ENCODE measurements at regions not wholly inside any gene's neighbourhood (a gene's known extent, or its start where the extent isn't known, plus 50 kb on each side); places are given as distances from the start of the nearest gene placed in this dataset.
"Not testable (repeated sequence)": the region's sequence is repeated elsewhere in the genome, so short reads cannot be mapped to it uniquely, and the experiment has no call there.

GRCh38 chr7:81437160-81437559, 332.7 kb downstream of the HGF start:
- not testable (repeated sequence) for DNase-seq

GRCh38 chr7:81433692-81434331, 336.0 kb downstream of the HGF start:
- no peak for DNase-seq

DNA sequence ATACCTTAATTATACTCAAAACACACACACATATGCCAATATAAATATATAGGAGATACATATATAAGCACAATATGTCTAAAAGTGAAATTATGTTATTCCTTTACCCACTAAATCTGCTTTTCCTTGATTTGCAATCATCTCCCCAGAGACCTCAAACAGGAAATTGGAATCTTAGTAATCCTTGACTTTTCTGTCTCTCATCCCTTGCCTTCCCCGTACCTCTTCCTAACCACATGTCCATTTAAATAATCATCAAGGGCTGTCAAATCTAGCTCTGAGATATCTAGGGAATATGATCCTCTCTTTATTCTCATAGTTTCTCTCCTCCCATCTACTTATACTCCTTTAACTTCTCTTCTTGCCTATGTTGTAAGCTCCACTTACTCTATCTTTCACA, 336.6 kb downstream of the HGF start:
- no peak for DNase-seq

- no peak for DNase-seq
Measured at GRCh38 chr7:81430761-81431160, 339.1 kb downstream of the HGF start.

DNA sequence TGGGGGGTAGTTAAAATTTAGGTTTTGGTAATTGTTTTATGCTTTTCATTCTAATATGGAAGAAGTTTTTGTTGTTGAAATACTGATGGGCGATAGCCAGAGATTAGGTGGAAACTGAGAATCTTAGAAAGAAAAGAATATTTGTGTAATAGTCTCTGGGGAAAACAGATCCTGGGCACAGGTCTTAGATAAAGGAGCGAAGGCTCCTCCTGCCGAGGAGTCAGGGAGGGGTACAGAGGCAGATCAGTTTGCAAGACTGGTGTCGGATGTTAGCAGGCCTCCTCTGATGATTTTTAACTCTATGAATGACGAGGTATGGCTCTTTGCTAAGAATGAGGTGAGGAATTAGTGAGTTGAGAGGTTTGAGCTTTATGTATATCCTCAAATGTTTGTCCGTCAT, 339.7 kb downstream of the HGF start:
- no peak for DNase-seq

DNA sequence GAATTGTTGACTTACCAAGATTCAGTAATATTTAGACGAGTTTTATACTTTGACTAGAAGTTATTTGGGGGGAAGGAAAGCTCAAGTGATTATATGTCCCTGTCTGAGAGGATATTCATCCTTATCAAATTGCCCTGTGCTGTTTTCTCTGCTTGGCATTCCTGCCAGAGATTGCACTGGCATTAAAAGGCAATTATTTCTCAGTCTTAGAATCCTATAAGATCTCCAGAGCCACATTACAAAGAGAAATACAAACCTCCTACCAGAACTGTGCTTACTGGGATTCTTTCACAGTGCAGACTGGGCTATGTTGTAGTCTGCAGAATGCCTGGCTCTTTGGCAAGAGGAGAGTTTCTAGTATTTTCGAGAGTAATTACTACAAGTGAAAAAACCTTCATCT, 342.4 kb downstream of the HGF start:
- DNase-seq = no peak

DNA sequence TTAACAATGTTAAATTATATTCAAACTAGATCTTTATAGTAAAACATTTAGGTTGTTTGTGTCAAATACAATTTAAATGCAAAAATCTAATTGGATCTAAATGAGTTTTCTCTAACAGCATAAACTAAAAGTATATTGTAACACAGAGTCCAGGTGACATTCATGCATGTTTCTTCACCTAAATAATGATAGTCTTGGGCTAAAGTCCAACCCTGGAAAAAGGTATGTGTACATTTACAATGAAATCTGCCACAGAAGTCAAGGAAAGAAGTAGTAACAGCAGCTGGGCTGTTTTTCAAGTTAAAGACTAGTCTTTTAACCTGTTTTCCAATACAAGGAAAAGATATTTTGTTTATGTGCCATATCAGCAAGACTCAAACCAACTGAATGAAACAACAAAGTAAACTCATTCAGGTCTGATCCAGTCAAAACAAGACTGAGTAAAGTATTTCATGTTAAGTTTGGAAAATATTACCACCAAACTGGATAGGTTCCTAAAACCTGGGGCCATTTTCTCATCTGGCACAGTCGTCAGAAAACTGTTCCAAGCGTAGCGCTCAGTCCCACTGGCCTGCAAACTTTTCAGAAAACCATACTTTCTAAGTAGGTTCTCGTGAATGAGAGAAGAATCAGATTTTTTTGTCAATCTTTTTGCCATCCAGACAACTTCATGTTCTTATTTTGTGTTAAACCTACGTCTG, 349.2 kb downstream of the HGF start:
- DNase-seq = no peak

GRCh38 chr7:81419731-81420130, 350.1 kb downstream of the HGF start:
- no peak for DNase-seq

GRCh38 chr7:81416659-81417058, 353.2 kb downstream of the HGF start:
- no peak for DNase-seq

GRCh38 chr7:81415181-81415580, 354.7 kb downstream of the HGF start:
- no peak for DNase-seq

GRCh38 chr7:81414411-81414810, 355.4 kb downstream of the HGF start:
- DNase-seq = no peak

DNA sequence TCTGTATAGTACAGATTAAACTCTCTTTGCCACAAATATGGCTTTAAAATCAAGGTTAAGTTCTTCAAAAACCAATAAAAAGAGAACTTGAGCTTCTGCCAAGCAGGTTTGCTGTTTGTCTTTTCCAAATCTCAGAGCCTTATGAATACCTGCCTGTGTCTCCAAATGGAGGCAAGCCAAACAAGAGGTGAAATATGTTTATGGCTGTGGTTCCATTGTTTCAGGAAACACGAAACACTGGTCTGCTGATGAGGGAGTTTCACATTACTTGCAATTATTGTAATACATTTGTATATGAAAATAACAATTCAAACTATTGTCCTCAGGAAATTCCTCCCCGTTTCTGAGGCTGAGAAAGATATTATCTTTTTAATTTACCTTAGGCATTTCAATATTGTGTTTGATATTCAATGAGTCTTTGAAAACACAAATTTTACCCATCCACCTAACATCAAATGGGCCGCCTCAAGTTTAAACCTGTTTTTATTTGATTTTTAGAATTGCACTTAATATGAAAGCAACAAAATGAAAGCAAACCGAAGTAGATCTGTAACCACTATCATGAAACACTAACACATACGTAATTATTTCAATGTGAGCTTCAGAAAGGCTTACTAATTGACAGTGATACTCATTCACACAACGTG, 359.3 kb downstream of the HGF start:
- DNase-seq = no peak

DNA sequence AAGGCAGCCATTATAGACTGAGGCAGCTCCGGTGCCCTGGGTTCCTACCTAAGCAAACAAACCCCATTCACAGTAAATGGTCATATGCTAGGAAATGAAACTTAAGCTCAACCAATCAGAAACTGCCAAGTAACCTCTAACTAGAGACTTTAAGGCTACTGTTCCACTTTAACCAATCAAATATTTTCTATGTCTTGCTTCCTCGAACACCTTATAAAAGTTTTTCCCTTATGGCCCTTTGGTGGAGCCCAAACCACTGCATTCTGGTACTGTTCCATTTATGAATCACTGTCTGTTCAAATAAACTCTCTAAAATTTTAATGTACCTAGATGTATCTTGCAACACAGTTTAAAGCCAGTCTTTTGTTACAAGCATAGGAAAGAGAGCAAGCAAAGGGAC, 361.1 kb downstream of the HGF start:
- DNase-seq = no peak

DNA sequence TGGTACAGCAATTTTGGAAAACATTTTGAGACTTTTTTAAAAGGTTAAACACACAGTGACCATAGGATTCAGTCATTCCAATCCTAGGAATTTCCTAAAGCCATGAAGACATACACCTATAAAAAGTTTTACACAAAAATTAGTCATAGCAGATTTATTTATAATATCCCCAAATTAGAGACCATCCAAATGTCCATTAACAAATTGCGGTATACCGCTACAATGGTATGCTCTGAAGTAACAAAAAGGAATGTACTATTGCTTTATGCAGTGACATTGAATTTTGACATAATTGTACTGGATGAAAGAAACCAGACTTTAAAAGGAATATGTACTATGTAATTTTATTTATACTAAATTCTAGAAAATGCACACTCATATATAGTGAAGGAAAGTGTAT, 362.8 kb downstream of the HGF start:
- DNase-seq = no peak

- no peak for DNase-seq
Measured at GRCh38 chr7:81404669-81405068, 365.2 kb downstream of the HGF start.

GRCh38 chr7:81402227-81402626, 367.6 kb downstream of the HGF start:
- DNase-seq = no peak

DNA sequence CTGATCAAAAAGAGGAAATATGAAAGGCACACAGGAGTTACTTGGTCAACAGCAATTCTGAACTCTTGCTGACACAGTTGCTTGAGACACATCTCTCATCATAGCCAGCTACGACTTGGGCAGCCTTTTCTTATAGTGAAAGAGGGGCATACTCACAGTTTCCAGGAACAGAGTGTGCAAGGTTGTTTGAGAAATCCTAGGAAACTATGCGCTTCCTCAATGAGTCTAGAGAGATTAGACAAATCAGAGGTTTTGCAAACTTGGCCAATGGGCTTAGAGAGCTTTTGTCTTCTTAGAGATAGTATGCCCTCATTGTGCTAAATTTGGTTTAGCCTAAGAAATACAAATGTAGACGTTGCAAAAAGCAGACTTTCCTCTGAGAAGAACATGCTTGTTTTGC, 370.4 kb downstream of the HGF start:
- DNase-seq = no peak

- no peak for DNase-seq
Measured at GRCh38 chr7:81394029-81394428, 375.8 kb downstream of the HGF start.

- no peak for DNase-seq
Measured at GRCh38 chr7:81393018-81393417, 376.8 kb downstream of the HGF start.

DNA sequence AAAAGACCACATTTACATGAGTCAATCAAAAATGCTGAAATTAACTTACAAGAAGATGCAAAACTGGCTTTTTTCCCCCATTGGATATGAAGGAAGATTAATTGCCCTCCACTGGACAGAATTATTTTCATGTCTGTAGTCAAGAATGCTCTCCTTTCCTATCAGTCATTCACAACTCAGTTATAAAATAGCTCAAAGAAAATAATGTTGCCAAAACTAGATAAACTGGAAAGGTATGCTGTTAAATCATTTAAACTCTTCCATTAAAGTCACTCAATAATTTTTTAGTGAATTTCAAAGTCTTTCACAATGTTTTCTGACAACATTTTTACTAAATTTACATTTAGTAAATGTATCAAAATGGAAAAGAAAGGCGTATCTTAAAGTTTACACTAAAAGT, 384.5 kb downstream of the HGF start:
- no peak for DNase-seq

DNA sequence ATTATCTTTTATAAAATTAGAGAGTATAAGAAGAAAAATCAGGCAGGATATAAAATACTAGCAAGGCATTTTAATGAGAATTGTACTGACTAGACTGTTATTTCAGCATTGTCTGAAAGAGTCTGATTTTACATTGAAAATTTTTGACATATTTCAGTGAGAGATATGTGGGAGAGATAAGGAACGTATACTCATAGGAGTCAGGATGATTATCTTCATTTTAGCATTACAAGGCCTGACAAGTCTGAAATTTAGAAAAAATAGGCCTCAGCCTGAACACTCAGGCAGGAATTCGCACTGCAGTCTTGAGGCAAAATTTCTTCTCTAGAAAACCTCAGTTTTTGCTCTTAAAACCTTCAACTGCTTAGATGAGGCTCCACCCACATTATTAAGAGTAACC, 386.0 kb downstream of the HGF start:
- no peak for DNase-seq

DNA sequence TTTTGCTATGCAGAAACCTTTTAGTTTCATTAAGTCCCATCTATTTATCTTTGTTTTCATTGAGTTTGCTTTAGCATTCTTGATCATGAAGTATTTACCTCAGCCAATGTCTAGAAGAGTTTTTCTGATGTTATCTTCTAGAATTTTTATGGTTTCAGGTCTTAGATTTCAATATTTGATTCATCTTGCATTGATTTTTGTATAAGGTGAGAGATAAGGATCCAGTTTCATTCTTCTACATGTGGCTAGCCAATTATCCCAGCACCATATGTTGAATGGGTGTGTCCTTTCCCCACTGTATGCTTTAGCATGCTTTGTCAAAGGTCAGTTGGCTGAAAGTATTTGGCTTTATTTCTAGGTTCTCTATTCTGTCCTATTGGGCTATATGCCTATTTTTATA, 395.2 kb downstream of the HGF start:
- DNase-seq = not testable (repeated sequence)

DNA sequence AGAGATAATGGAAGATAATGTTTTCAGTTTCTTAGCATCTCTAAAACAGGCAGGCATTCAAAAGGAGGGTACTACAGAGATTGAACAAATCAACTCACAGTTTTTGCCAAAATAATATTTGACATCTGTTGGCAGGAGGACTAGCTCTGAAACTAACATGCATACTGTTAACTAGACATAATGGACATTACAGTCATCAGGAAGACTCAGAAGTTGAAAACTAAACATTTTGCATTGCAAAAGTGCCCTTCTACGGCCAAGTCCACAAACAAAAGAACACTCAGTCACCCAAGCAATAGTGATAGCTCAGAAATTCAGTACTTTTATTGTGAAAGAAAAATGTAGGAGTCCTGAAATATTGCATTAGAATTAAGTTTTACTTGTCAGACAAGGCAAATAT, 399.0 kb downstream of the HGF start:
- DNase-seq = no peak

Measured in nucleus accumbens (tissue), 56 donors.